ENCODE measurements at regions not wholly inside any gene's neighbourhood (a gene's known extent, or its start where the extent isn't known, plus 50 kb on each side); places are given as distances from the start of the nearest gene placed in this dataset.
"Not testable (repeated sequence)": the region's sequence is repeated elsewhere in the genome, so short reads cannot be mapped to it uniquely, and the experiment has no call there.

DNA sequence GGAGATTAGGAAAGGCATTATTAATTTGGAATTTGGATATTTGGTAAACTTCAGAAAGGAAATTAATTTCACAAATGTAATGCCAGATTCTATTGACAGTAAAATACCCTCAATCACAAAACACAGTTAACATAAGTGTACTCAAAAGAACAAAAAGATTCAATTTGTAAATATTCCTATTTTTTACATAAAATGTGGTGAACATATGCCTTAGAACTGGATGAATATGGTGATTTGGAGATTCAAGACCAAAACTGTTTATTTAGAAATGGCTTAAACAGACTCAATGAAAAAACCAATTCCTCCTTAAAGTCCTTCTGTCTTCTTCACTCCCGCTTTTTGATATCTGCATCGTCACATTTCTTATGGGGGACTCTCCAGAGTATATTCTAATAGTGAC, 417.6 kb upstream of the TENM3 start:
- Histone ChIP-seq H3K4me1 (ENCODE audit: control insufficient read depth in 1 of 2, insufficient read depth in 1 of 2, low read depth in 1 of 2, low read length in 1 of 2) (no peaks in the 10 kb centered on the region), H3K36me3 (no peaks in the 10 kb centered on the region), H3K4me3 (ENCODE audit: low read depth in 1 of 2, low read length in 1 of 2) (no peak overlapping the region), H3K9me3 (no peaks in the 10 kb centered on the region), H3K27ac (no peak overlapping the region), H3K27me3 (no peaks in the 10 kb centered on the region)
- TF ChIP-seq, protein P1, sequence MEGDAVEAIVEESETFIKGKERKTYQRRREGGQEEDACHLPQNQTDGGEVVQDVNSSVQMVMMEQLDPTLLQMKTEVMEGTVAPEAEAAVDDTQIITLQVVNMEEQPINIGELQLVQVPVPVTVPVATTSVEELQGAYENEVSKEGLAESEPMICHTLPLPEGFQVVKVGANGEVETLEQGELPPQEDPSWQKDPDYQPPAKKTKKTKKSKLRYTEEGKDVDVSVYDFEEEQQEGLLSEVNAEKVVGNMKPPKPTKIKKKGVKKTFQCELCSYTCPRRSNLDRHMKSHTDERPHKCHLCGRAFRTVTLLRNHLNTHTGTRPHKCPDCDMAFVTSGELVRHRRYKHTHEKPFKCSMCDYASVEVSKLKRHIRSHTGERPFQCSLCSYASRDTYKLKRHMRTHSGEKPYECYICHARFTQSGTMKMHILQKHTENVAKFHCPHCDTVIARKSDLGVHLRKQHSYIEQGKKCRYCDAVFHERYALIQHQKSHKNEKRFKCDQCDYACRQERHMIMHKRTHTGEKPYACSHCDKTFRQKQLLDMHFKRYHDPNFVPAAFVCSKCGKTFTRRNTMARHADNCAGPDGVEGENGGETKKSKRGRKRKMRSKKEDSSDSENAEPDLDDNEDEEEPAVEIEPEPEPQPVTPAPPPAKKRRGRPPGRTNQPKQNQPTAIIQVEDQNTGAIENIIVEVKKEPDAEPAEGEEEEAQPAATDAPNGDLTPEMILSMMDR (IDR thresholded peaks at IDR 0.05), result no peak

DNA sequence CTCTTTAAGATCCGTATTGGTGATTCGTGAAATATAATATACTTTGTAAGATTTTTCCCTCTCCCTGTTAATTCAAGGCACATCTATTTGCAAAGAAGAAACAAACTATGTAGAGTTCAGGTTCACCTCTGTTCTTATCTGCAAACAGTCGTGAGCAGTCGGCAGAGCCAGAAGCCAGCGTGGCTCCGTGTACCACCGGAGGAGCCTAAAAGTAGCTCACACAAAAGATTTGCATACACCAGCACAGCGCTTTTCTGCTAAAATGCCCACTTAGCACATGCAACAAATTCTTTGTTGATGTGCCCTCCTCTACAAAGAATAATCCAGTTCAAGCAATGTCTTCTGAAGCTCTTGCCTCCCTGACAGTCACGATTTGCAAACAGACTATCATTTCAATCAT, 416.0 kb upstream of the TENM3 start:
- H3K4me3 ChIP-seq (ENCODE audit: low read depth in 1 of 2, low read length in 1 of 2), result no peak overlapping the region
- no peaks in the 10 kb centered on the region for H3K27me3 ChIP-seq
- no peak overlapping the region for H3K27ac ChIP-seq
- no peaks in the 10 kb centered on the region for H3K9me3 ChIP-seq
- TF ChIP-seq, protein P1 (IDR thresholded peaks at IDR 0.05), result no peak
- H3K36me3 ChIP-seq, result no peaks in the 10 kb centered on the region
- H3K4me1 ChIP-seq (ENCODE audit: control insufficient read depth in 1 of 2, insufficient read depth in 1 of 2, low read depth in 1 of 2, low read length in 1 of 2), result no peaks in the 10 kb centered on the region

DNA sequence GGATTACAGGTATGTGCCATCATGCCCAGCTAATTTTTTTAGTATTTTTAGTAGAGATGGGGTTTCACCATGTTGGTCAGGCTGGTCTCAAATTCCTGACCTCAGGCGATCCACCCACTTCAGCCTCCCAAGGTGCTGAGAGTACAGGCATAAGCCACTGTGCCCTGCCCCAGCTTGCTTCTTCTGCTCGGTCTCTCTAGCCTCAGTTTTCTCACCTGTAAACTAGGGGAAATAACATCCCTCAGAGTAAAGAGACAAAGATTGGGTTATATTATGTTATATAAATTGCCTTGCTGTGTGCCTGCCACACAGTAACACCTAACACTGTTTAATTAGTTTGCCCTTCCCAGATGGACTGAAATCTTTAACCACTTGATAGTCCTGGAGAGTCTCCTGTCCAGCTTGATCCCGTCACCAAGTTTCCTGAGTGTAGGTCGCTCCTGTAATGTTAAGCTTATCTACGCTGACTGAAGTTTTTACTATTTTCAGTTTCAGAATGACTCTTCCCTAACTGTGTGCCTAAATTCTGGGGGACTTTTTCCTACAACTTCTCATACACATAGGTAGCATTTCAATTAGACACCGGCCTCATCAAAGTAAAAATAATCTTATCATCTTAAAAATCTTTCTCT, 412.7 kb upstream of the TENM3 start:
- H3K36me3 ChIP-seq, result no peaks in the 10 kb centered on the region
- no peaks in the 10 kb centered on the region for H3K4me1 ChIP-seq (ENCODE audit: control insufficient read depth in 1 of 2, insufficient read depth in 1 of 2, low read depth in 1 of 2, low read length in 1 of 2)
- TF ChIP-seq, protein P1 (IDR thresholded peaks at IDR 0.05), result no peak
- no peak overlapping the region for H3K27ac ChIP-seq
- H3K27me3 ChIP-seq, result no peaks in the 10 kb centered on the region
- H3K4me3 ChIP-seq (ENCODE audit: low read depth in 1 of 2, low read length in 1 of 2), result no peak overlapping the region
- no peaks in the 10 kb centered on the region for H3K9me3 ChIP-seq

DNA sequence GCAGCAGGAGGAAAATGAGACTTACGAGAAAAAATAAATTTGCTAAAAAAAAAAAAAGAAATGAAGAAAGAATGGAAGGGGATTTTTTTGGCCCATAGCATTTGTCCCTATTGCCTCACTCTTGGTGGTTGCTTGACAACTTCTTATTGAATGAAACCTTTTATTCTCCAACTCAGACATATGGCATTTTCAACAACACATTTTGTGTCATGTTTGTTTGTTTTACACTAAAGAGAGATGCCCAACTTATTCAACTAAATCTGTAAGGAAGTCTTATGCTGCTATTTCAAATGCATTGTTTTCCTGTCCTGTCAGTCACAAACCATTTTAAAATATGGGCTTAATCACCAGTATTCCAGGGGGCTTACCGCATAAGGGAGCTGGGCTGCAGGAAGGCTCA, 409.1 kb upstream of the TENM3 start:
- TF ChIP-seq, protein P1 (IDR thresholded peaks at IDR 0.05), result no peak
- Histone ChIP-seq H3K9me3 (no peaks in the 10 kb centered on the region), H3K27ac (no peak overlapping the region), H3K4me1 (ENCODE audit: control insufficient read depth in 1 of 2, insufficient read depth in 1 of 2, low read depth in 1 of 2, low read length in 1 of 2) (no peaks in the 10 kb centered on the region), H3K27me3 (no peaks in the 10 kb centered on the region), H3K36me3 (no peaks in the 10 kb centered on the region), H3K4me3 (ENCODE audit: low read depth in 1 of 2, low read length in 1 of 2) (no peak overlapping the region)

DNA sequence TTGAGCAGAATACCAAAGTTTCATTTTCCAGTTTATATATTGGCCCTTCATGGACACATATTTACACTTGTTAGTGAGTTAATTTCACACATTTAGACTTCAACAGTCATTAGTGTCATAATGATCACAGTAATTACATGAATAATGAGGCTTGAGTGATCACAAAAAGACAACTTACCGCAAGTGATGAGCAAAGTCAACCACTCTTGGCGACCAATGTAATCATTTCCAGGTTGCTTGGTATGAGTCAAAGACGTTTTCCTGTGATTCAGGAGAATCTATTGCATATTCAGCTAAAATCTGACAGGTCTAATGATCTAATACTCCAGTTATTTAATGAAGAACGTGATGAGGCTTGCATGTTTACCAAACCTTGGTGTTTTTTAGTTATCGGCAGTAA, 407.9 kb upstream of the TENM3 start:
- no peaks in the 10 kb centered on the region for H3K4me1 ChIP-seq (ENCODE audit: control insufficient read depth in 1 of 2, insufficient read depth in 1 of 2, low read depth in 1 of 2, low read length in 1 of 2)
- no peak overlapping the region for H3K4me3 ChIP-seq (ENCODE audit: low read depth in 1 of 2, low read length in 1 of 2)
- TF ChIP-seq, protein P1 (IDR thresholded peaks at IDR 0.05), result no peak
- no peak overlapping the region for H3K27ac ChIP-seq
- H3K27me3 ChIP-seq, result no peaks in the 10 kb centered on the region
- no peaks in the 10 kb centered on the region for H3K36me3 ChIP-seq
- no peaks in the 10 kb centered on the region for H3K9me3 ChIP-seq

DNA sequence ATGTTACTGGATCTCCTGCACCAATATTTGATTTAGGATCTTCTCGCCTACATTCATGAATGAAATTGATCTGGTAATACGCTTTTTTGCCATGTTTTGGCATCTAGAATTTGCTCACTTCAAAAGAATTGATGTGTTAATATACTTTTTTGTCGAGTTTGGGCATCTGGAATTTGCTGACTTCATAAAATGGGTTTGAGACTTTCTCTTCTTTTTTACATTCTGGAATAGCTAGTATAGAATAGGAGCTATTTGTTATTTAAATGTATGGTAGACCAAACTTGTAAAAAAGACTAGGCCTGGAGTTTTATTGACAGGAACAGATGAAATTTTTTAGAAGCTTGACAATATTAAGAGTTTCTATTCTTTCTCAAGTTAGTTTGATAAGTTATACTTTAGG, 404.9 kb upstream of the TENM3 start:
- no peak overlapping the region for H3K4me3 ChIP-seq (ENCODE audit: low read depth in 1 of 2, low read length in 1 of 2)
- TF ChIP-seq, protein P1 (IDR thresholded peaks at IDR 0.05), result no peak
- H3K9me3 ChIP-seq, result no peaks in the 10 kb centered on the region
- H3K4me1 ChIP-seq (ENCODE audit: control insufficient read depth in 1 of 2, insufficient read depth in 1 of 2, low read depth in 1 of 2, low read length in 1 of 2), result no peaks in the 10 kb centered on the region
- no peaks in the 10 kb centered on the region for H3K27me3 ChIP-seq
- no peak overlapping the region for H3K27ac ChIP-seq
- no peaks in the 10 kb centered on the region for H3K36me3 ChIP-seq

DNA sequence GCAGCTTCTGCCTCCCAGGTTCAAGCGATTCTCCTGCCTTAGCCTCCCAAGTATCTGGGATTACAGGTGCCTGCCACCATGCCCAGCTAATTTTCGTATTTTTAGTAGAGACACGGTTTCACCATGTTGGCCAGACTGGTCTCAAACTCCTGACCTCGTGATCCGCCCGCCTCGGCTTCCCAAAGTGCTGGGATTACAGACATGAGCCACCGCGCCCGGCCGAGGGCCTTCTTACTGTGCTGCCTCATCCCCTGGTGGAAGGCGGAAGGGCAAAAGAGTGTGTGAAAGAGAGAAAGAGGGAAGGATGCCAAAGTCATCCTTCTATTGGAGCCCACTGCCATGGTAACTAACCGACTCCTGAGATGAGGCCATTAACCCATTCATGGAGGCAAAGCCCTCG, 399.4 kb upstream of the TENM3 start:
- H3K9me3 ChIP-seq; H3K27me3 ChIP-seq; H3K4me3 ChIP-seq (ENCODE audit: low read depth in 1 of 2, low read length in 1 of 2); H3K4me1 ChIP-seq (ENCODE audit: control insufficient read depth in 1 of 2, insufficient read depth in 1 of 2, low read depth in 1 of 2, low read length in 1 of 2); H3K27ac ChIP-seq; H3K36me3 ChIP-seq: not testable (repeated sequence)
